Stimulated activated CD4-positive, alpha-beta T cell treated with anti-CD3 and anti-CD28 coated beads, Interleukin-4, amount 100 ng/mL, for 4 hours (primary cell): ENCODE measurements at regions not wholly inside any gene's neighbourhood (a gene's known extent, or its start where the extent isn't known, plus 50 kb on each side); places are given as distances from the start of the nearest gene placed in this dataset.

ENCODE experiments used
- DNase-seq, 2 experiments: peaks; one replicate each; pipeline ENCODE4 v3.0.0-alpha.2; 2020

DNA sequence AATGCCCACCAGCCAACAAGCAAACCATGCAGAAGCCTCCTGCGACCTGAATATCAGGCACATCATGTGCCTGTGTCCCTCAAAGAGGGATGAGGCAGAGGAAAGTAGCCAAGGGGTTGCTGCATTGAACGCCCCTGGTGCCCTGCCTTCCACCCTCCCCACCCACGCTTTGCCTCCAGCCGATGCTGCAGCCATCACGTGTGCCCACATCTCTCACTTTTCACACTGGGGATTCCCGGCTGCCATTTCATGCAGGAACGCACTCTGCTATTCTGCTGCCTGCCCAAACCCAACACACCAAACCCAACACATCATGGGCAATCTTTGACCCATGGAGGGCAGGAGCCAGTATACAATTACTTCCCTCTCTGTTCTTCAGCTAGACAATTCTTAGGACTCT lies 462.2 kb upstream of the PROK2 start:
- DNase-seq = no peak

DNA sequence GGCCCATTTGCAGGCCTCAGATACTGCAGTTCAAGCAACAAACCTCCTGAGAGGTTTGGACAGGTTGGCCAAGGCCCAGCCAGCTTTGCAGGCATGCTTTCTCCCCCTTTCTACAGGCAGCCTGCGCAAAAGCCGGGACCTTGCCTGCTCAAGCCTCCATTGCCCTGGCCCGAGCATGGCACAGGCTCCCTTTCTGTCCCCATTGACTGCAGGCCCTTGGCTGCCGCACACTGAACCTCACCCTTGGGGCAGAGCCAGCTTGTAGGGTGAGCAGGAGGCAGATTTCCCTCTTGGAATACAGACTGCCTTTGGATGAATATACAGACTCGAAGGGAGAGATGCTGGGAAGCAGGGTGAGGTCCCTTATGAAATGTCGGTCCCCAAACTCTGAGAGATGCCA lies 461.7 kb upstream of the PROK2 start:
- DNase-seq = no peak

DNA sequence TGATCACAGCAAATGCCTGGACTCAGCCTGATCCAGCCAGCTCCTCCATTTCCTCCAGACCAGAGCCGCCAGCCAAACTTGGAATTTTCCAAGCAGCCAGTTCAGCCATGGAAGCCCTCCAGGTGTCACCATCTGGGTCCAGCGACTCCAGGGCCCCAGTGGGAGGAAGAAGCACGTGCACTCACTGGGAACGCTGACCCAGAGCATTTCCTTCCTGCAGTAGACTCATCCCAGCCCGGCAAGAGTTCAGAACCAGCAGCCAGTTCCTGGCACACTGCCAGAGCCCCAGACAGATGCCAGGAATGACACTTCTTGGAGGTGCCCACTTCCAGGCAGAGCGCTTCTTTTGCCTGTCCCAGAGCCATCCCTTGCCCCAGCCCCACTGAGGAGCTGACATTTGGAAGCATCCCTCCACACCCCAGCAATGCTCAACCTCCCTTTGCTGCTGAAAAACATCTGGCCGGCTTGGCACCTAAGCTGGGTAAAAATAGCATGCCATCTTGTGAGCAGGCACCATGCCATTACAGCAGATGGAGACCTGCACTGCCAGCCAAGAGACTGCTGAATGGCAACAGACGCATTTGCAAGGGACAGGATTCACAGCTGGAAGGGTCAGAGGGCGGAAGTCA lies 460.3 kb upstream of the PROK2 start:
- DNase-seq = no peak

DNA sequence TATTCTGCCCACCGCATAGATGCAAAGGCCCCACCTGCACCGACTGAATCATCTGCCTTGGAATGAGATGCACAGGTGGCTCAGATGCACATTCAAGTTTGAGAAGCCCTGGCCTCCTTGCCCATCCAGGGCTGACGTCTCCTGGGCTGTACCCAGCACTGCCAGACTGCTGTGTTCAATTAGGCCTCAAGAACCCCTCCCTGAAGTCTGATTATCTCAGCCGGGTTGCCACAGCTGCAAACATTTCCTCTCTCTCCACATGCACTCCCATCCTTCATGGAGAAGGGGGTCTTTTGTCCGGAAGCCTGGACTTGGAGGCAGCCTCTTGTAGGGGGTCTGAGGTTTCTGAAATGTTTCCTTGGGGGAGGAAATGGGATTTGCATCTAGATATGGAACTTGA lies 459.4 kb upstream of the PROK2 start:
- DNase-seq = no peak

DNA sequence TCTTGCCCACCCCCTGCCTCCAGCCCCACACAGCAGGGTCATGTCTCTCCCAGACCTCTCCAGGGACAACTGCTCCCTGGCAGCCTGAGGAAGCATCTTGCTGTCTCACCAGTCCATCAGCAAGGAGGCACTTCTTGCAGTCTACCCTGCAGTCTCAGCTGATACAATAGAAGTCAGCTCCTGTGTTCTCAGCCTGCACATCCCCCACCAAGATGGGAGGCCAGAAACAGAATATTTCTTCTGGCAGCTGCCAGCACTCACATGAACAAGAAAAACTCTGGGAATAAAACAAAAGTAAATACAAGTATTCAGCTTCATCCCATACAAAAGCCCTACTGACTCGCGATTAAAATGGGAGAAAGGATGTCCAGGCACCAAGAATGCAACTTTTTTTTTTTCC lies 457.4 kb upstream of the PROK2 start:
- no peak for DNase-seq

DNA sequence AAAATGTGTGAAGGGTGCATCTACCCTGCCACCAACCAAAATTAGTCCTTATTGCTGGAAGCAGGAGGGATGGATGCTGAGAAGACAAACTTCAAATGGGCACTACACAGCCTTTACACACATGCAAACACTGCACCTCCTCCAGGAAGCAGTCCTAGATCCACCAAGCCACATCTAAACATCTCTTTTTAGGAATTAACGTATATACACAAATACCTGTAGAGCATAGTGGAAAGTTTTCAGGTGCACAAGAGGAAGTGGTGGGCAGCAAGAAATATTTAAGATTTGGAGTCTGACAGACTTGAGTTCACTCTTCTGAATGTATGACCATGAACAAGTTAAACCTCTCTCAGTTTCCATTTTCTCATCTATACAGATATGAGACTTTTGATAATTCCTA lies 456.6 kb upstream of the PROK2 start:
- no peak for DNase-seq

DNA sequence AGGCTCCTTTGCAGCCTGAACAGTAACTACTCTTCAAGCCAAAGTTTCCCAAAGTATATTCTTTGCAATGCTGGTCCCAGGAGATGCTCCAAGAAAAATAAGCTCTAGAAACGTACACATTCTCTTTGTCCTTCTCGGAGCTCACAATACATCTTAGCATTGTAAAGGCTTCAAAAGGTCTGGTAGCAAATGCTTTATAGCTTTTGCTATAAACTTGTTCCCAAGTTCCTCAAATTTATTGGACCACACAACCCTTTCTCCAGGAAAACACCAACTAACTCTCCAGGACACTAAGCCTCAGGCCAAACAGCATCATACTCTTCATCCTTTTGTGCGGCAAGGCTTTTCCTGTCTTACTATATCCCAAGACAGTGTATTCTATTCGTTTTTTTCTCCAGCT lies 455.6 kb upstream of the PROK2 start:
- no peak for DNase-seq

DNA sequence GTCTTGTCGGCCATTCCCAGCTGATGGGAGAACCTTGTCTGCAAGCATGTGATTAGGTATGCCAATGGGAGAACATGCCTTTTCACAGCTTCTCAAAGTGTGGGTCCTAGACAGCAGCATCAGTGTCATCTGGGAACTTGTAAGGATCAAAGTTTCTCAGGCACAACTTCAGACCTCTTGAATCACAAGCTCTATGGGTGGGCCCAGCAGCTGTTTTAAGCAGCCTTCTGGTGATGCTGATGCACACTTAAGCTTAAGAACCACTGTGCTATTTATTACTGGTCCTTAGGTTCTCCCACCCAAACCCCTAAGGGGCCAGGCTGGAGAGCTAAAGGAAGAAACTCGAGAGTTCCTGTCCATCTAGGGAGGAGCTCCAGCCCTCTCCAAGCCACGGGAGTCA lies 453.9 kb upstream of the PROK2 start:
- DNase-seq = no peak

DNA sequence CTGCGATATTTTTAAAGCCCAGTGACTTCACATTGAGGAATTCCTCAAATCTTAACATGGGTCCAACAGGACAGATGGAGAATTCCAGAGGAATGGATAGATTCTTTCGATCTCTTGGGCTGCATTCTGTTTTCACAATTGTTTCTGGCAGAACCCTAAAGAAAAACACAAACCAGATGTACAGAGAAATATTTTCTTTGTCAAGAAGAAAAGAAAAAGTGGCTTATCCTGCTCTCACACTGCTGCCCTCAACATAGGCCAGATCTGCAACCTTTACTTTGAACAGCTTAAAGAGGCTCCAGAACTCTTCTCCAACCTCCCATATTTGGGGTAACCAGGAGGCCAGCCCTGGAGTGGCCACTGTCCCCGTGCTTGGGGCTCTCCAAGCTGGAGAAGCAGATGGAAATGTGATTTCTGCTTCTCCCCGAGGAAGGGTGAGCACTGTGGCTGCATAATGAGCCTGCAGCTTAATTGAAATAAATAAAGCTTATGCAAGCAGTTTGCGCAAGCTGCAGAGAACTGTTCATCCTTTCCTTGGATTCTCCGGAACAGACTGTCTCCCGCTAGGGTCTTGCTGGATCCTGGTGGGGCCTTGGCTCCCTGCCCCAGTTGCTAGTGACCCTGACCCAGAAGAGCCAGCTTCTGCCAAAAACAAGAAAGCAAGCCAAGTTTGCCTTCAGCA lies 453.2 kb upstream of the PROK2 start:
- DNase-seq = no peak

DNA sequence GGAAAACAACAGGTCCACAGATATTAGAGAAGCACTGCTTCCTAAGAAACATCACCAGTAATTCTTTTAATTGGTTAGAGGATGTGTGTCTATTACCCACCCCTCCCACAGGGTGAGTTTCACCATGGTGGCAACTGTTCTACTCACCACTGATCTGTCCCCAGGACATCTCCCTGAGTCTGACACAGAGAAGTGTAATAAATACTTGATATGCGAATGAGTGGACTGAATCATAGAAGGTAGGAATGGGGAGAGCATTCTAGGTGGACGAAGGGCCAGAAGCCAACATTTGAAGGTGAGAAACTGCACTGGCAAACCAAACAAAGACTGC lies 452.7 kb upstream of the PROK2 start:
- DNase-seq = no peak

DNA sequence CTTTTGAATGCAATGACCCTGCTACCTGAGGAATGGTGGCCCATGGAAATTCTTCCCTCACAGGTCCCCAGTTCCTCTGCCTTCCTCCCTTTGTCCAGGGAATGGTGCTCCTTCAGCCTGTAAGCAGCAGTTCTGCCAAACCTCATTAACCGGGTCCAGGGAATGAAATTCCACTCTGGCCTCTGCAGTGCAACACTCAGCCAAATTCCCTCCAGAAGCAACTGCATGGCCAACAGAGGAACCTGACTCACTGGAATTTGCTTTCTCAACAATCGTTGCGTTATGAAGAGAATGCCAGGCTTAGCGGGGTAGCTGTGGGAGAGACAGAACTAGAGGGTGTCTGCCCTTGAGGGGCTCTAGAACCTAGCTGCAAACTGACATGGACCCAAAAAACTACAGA lies 449.4 kb upstream of the PROK2 start:
- DNase-seq = no peak

DNA sequence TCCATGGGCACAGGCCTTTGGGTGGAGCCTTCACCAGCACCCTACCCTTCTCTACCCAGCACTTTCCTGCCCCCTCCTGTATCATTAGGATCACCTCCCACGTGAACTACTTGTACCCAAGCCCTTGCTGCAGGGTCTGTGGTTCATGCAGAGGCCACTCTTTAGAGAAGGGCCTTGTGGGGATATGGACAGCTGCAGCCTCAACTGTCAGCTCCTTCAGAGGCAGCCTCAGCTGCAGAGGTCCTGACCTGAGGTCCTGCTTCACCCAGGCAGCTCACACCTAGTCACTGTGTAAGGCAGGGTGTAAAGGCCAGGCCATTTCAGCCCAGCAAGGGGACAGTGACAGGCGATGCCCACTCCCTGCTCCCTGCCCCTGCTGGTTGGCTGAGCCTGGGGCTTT lies 448.6 kb upstream of the PROK2 start:
- DNase-seq = no peak

DNA sequence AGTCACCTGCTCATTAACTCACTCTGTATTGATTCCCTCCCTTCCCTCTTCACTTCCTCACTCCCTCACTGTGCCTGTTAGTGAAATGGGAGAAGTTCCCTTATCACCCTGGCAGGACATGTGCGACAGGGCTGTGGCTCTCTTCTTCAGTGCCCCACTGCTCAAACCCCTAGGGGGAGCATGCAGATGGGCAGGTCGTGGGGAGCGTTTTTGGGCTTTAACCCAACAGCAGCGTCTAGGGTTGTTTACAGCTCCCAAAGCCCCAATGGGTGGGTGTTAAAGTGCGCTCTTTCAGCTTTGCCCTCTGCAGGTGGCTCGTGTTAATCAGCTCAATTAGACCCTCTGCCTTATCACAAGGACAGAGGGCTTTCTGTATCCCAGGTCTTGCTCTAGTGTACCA lies 447.8 kb upstream of the PROK2 start:
- DNase-seq = no peak

DNA sequence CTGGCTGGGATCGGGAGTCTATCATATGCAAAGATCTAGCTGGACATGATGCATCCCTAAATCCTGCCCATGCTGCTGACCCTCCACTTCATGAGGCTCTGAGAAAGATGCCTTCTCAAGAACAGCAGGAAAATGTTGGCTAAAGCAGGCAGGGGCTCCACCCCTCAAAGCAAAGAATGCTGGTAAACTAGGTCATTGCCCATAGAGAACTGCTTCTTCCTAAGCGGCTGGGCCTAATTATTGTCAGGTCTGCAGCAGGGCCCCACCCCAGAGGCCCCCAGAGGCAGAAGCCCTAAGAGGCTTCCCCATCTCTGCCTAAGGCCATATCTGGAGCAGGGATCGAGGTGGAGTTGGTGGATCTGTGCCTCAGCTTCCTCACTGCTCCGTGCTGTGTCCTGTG lies 447.4 kb upstream of the PROK2 start:
- DNase-seq = no peak

DNA sequence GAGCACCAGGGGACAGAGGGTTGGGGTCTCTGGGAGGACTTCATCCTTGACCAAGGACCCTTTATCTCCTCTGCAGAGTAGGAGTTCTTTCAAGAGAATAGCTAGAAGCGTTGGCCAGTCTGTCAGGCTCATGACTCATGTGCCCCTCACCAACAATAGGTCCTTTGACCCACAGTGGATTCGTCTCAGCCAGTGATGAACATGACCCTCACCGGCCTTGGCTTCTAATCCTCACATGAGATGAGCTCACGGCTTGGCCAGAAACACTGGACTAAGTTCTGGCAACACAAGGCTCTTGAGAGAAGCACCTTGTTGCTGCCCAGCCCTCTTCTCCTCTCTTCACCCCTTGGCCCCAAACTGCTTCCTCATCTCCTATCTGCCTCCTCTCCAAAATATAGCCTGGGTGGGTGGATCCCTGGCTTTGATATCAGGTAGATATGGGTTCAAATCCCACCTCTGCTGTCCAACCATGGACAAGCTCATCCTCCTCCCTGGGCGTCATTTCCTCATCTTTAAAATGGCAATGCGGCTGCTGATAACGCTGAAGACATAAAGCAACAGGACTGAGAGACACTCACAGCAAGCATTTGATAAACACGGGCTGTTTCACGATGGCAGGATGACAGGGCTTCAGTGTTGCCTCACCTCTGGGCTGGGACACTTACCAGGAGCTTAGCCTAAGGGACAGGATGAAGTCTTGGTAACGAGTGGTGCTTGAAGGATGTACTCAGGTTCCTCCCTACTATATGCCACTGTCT lies 446.7 kb upstream of the PROK2 start:
- DNase-seq = no peak

DNA sequence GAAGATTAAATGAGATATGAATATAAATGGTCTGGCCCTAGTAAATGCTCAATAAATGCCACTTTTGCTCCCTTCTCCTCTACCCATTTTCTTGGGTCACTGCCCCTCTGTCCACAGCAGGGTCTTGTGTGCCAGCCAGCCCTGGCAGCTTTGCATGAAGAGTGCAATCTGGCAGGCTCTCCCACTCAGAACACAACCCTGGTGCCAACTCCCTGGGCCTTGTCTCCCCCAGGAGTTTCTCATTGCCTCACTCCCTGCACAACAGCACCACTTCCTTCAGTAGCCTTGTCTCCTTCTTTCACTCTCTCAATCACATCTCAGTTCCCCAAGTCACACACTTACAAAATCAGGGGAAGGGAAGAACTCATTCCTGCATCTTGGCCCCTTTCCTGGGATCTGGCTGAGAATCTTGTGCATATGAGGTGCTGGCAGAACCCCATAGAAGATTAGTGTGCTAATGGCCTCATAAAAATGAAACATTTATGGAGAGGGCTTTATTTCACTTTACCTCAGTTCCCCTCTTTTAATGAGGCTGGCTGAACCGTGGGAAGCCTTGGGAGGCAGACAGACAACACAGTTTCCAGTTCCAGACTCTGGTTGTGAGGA lies 445.9 kb upstream of the PROK2 start:
- DNase-seq = no peak

DNA sequence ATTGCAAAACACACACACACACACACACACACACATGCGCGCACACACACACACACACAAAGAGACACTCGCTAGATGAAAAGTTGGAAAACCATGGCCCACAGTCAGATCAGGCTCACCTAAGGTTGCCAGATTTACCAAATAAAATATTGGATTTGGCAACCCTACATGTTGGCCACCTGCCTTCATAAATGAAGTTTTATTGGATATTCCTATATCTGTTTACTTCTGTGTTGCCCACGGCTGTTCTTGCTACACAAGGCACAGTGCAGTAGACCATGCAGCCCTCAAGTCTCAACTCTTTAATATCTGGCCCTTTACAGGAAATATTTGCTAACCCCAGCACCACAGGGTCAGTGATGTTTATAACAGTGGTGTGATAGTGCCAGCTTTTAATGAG lies 445.0 kb upstream of the PROK2 start:
- DNase-seq = no peak

DNA sequence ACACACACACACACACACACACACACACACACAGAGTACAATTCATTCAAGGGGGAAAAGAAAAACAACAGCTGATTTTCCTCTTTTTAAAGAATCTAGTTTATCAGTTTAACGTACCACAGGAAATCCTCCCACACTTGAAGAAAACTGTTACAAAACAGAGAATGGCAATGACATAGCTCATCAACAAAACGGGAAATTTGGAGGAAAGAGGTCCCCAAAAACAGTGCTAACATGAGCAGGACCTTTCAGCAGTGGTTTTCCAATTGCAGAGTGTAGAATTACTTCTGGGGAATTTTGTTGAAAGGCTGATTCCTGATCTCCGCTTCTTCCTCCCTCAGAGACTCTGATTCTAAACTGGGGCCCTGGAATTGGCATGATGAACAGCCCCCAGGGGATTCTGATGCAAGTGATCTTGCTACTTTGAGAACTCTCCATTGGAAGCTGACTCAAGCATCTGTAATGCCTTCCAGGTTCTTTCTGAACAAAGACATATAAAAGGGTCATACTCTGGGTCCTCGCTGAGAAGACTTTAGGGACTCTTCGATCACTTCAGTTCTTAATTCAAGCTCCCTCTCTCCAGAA lies 442.6 kb upstream of the PROK2 start:
- no peak for DNase-seq

DNA sequence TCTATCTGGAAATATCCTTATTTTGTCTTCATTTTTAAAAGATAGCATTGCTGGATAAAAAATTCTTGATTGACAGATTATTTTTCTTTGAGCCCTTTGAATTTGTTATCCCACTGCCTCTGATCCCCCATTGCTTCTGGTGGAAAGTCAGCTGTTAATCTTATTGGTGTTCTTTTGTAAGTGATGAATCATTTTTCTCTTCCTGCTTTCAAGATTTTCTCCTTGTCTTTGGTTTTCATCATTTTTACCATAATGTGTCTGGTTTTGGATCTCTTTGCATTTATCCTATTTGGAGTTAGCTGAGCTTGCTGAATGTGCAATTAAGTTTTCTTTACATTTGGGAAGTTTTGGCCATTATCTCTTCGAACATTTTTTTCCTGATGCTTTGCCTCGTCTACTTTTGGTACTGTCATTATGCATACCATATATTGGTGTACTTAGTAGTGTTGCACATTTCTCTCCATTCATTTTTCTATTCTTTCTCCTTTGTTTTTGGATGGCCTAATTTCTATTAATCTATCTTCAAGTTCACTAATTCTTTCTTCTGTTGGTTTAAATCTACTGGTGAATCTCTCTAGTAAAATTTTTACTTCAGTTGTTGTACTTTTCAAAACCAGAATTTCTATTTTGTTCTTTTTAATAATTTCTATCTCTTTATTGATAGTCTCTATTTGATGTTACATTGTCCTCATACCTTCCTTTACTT lies 440.0 kb upstream of the PROK2 start:
- no peak for DNase-seq

DNA sequence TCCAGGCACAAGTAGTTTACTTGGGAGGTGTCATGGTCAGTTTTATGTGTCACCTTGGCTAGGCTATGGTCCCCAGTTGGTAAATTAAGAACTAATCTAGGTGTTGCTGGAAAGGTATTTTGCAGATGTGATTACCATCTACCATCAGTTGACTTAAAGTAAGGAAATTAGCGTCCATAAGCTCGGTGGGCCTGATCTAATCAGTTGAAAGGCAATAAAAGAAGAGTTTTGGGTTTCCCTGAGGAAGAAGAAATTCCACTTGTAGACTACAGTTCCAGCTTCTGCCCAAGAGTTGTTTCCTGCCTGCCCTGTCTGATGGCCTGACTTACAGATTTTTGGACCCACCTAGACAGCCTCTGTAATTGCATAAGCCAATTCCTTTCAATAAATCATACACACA lies 438.7 kb upstream of the PROK2 start:
- no peak for DNase-seq

DNA sequence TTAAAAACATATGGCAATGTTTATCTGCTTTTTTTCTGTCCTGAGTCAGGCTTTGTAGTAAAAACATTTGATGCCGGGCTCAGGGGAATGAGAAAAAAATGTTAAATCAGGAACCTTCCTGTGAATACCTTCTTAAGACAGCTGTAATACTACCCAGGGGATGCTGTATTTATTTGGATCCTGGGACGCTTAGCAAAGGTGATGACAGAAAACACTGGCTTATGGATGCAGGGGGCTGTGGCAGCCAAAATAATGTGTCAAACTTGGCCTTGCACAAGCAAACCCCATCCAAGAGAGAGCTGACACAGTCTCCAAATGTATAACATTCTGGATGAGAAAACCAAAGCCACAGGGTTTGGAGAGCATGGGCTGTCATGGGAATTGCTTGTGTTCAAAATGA lies 438.2 kb upstream of the PROK2 start:
- no peak for DNase-seq

DNA sequence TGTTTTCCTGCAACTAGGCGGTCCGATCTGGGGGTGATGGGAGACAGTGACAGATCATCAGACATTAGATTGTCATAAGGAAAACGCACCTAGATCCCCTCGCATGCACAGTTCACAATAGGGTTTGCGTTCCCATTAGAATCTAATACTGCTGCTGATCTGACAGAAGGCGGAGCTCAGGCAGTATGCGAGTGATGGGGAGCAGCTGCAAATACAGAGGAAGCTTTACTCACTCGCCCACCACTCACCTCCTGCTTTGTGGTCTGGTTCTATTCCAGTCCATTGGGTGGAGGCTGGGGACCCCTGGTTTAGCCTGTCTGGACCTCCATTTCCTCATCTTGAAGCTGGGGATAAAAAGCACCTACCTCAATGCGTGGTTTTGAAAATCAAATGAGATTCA lies 437.5 kb upstream of the PROK2 start:
- DNase-seq = no peak

DNA sequence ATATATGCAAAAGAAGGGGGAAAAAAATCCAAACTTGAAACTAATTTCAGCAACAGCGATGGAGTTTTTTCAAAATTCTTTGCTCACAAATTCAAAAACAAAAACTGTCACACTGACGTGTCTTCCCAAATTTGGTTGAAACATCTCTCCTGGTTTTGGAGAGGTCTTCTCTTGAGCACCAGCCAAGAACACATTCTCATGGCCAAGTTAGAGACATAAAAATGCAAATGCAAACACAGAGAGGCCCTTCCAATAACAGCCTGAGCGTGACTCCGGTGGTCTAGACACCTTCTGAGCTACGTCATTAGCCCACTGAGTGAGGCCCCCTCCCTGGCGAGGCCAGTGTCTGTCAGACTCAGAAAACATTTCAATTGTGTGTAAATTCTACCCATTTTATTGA lies 436.0 kb upstream of the PROK2 start:
- no peak for DNase-seq
